IMR-90 (cell line): ENCODE measurements at regions not wholly inside any gene's neighbourhood (a gene's known extent, or its start where the extent isn't known, plus 50 kb on each side); places are given as distances from the start of the nearest gene placed in this dataset.

Experiments
- ATAC-seq: fragments of 200-7000 bp; cut with Tn5 transposase; 2 replicates; pipeline ENCODE4 v1.9.1; 2020; ENCODE audit warnings: low read depth, mild to moderate bottlenecking, moderate library complexity
- BruUV-seq: library from RNA; stranded (reverse); fragments of 400-500 nt; replicated peaks from 2 replicates; lab custom pipeline; 2021; lab: Mats Ljungman, UMichigan
- CTCF ChIA-PET: fragments of 300-600 bp; formaldehyde crosslinking; extraction: SDS; loops from one replicate; lab custom pipeline; 2021; ENCODE audit warnings: antibody characterized with exemption; lab: Yijun Ruan, JAX
- POLR2A ChIA-PET: fragments of 300-600 bp; sonication (Branson Sonifier 250); formaldehyde crosslinking; loops from one replicate; lab custom pipeline; 2022; ENCODE audit warnings: antibody characterized with exemption; ENCODE audit not compliant: unreplicated experiment; lab: Charles Lee
- DNase-seq: peaks from one replicate; pipeline ENCODE4 v3.0.0; 2013
- H2AFZ ChIP-seq: replicated peaks from 2 replicates; pipeline ENCODE3; 2013; ENCODE audit warnings: low read length, mild to moderate bottlenecking; ENCODE audit not compliant: poor library complexity
- H2AK5ac ChIP-seq: 2 replicates; pipeline ENCODE4 v1.6.1; 2013; ENCODE audit warnings: low read depth, low read length, inconsistent platforms
- H2AK9ac ChIP-seq: replicated peaks from 2 replicates; pipeline ENCODE3; 2013; ENCODE audit warnings: mild to moderate bottlenecking, low read depth, low read length, moderate library complexity; ENCODE audit not compliant: poor library complexity
- H2BK120ac ChIP-seq: 2 replicates; pipeline ENCODE4 v1.6.1; 2013; ENCODE audit warnings: low read depth, low read length, inconsistent platforms
- H2BK15ac ChIP-seq: 3 replicates; pipeline ENCODE4 v1.6.1; 2013; ENCODE audit warnings: low read depth, low read length, inconsistent platforms
- H2BK20ac ChIP-seq: 2 replicates; pipeline ENCODE4 v1.6.1; 2013; ENCODE audit warnings: low read depth, mild to moderate bottlenecking, inconsistent platforms, low read length, moderate library complexity
- H2BK5ac ChIP-seq: 2 replicates; pipeline ENCODE4 v1.6.1; 2013; ENCODE audit warnings: mild to moderate bottlenecking, low read depth, low read length, inconsistent platforms; ENCODE audit not compliant: poor library complexity, severe bottlenecking
- H3K14ac ChIP-seq: replicated peaks from 2 replicates; pipeline ENCODE4 v1.6.1; 2013; ENCODE audit warnings: low read depth, low read length, inconsistent platforms
- H3K18ac ChIP-seq: 2 replicates; pipeline ENCODE4 v1.6.1; 2013; ENCODE audit warnings: low read depth, low read length, control low read depth
- H3K23ac ChIP-seq: 2 replicates; pipeline ENCODE4 v1.6.1; 2013; ENCODE audit warnings: low read depth, low read length, inconsistent platforms
- H3K27ac ChIP-seq: 2 replicates; pipeline ENCODE4 v1.5.1; 2013; ENCODE audit warnings: mild to moderate bottlenecking, control low read depth, low read length; ENCODE audit not compliant: insufficient read depth
- H3K27me3 ChIP-seq: 2 replicates; pipeline ENCODE4 v1.6.1; 2013; ENCODE audit warnings: low read length; ENCODE audit not compliant: control insufficient read depth, insufficient read depth
- H3K36me3 ChIP-seq: 2 replicates; pipeline ENCODE4 v1.6.1; 2013; ENCODE audit warnings: low read length, mixed read lengths; ENCODE audit not compliant: control insufficient read depth, insufficient read depth
- H3K4ac ChIP-seq: 2 replicates; pipeline ENCODE4 v1.6.1; 2013; ENCODE audit warnings: low read depth, low read length, inconsistent platforms
- H3K4me1 ChIP-seq: 2 replicates; pipeline ENCODE4 v1.6.1; 2013; ENCODE audit warnings: low read length, mixed read lengths; ENCODE audit not compliant: control insufficient read depth, insufficient read depth
- H3K4me2 ChIP-seq: 2 replicates; pipeline ENCODE4 v1.6.1; 2013; ENCODE audit warnings: low read depth, mild to moderate bottlenecking, control low read depth, low read length, moderate library complexity
- H3K4me3 ChIP-seq: 2 replicates; pipeline ENCODE4 v1.5.1; 2013; ENCODE audit warnings: low read depth, mild to moderate bottlenecking, control low read depth, low read length, moderate library complexity; ENCODE audit not compliant: insufficient read depth
- H3K56ac ChIP-seq: 2 replicates; pipeline ENCODE4 v1.6.1; 2013; ENCODE audit warnings: low read length, inconsistent platforms; ENCODE audit not compliant: insufficient read depth; ENCODE audit errors: extremely low read depth
- H3K79me1 ChIP-seq, 2 experiments: 2 replicates each; pipeline ENCODE4 v1.6.1; 2013; ENCODE audit warnings: low read length in 2 of 2, inconsistent platforms in 1 of 2, low read depth in 1 of 2
- H3K9ac ChIP-seq: 2 replicates; pipeline ENCODE4 v1.6.1; 2013; ENCODE audit warnings: low read depth, low read length, control low read depth
- H3K9me1 ChIP-seq: 2 replicates; pipeline ENCODE4 v1.6.1; 2013; ENCODE audit warnings: low read length, inconsistent platforms; ENCODE audit not compliant: insufficient read depth
- H3K9me3 ChIP-seq: 2 replicates; pipeline ENCODE4 v1.6.1; 2013; ENCODE audit warnings: low read length; ENCODE audit not compliant: control insufficient read depth, insufficient read depth
- H4K20me1 ChIP-seq: 2 replicates; pipeline ENCODE4 v1.6.1; 2013; ENCODE audit warnings: low read length, inconsistent platforms; ENCODE audit not compliant: insufficient read depth
- H4K5ac ChIP-seq: 2 replicates; pipeline ENCODE4 v1.6.1; 2013; ENCODE audit warnings: mild to moderate bottlenecking, low read depth, low read length, control low read depth
- H4K8ac ChIP-seq, 2 experiments: 2 replicates each; pipeline ENCODE4 v1.6.1; 2013; ENCODE audit warnings: low read depth in 2 of 2, low read length in 2 of 2, control low read depth in 1 of 2, inconsistent platforms in 1 of 2
- H4K91ac ChIP-seq: 2 replicates; pipeline ENCODE4 v1.6.1; 2013; ENCODE audit warnings: low read depth, low read length, inconsistent platforms; ENCODE audit not compliant: insufficient read depth
- BHLHE40 ChIP-seq: fragments of 150-350 bp; IDR thresholded peaks from 2 replicates; pipeline ENCODE4 v1.6.1; 2016; ENCODE audit warnings: mild to moderate bottlenecking, low read depth, low read length
- CEBPB ChIP-seq: IDR thresholded peaks from 2 replicates; pipeline ENCODE4 v1.6.1; 2012; ENCODE audit warnings: low read depth, low read length, improper control_type of control experiment
- ELK1 ChIP-seq: fragments of 150-350 bp; IDR thresholded peaks from 2 replicates; pipeline ENCODE4 v1.6.1; 2016; ENCODE audit warnings: low read depth, mild to moderate bottlenecking, low read length, moderate library complexity, borderline replicate concordance
- FOS ChIP-seq: fragments of 150-350 bp; IDR thresholded peaks from 2 replicates; pipeline ENCODE4 v1.6.1; 2016; ENCODE audit warnings: low read depth, low read length
- MAFK ChIP-seq: IDR thresholded peaks from 2 replicates; pipeline ENCODE4 v1.6.1; 2012; ENCODE audit warnings: low read depth, low read length, improper control_type of control experiment
- MAZ ChIP-seq: IDR thresholded peaks from 2 replicates; pipeline ENCODE4 v1.6.1; 2012; ENCODE audit warnings: low read depth, mild to moderate bottlenecking, low read length, improper control_type of control experiment, moderate library complexity, borderline replicate concordance
- MXI1 ChIP-seq: IDR thresholded peaks from 2 replicates; pipeline ENCODE4 v1.6.1; 2012; ENCODE audit warnings: low read depth, mild to moderate bottlenecking, low read length, moderate library complexity, borderline replicate concordance
- NFE2L2 ChIP-seq: fragments of 150-350 bp; IDR thresholded peaks from 2 replicates; pipeline ENCODE4 v1.6.1; 2016; ENCODE audit warnings: low read depth, mild to moderate bottlenecking, low read length
- POLR2A ChIP-seq: IDR thresholded peaks from 2 replicates; pipeline ENCODE4 v1.6.1; 2012; ENCODE audit warnings: mild to moderate bottlenecking, low read depth, low read length
- RAD21 ChIP-seq: IDR thresholded peaks from 2 replicates; pipeline ENCODE4 v1.6.1; 2012; ENCODE audit warnings: low read length, improper control_type of control experiment
- RCOR1 ChIP-seq: IDR thresholded peaks from 2 replicates; pipeline ENCODE4 v1.6.1; 2012; ENCODE audit warnings: mild to moderate bottlenecking, low read length, improper control_type of control experiment; ENCODE audit not compliant: insufficient replicate concordance
- RFX5 ChIP-seq: IDR thresholded peaks from 2 replicates; pipeline ENCODE4 v1.8.0; 2012; ENCODE audit warnings: low read depth, mild to moderate bottlenecking, low read length, moderate library complexity
- SMC3 ChIP-seq: fragments of 150-350 bp; IDR thresholded peaks from 2 replicates; pipeline ENCODE4 v1.6.1; 2016; ENCODE audit warnings: low read depth, mild to moderate bottlenecking, antibody characterized with exemption, low read length, moderate library complexity
- WGBS, 2 experiments: methylation state at CpG; one replicate each; pipeline versions ENCODE4 v1.1.5 to v1.1.7; 2013; ENCODE audit warnings: missing lambda C conversion rate in 2 of 2; ENCODE audit not compliant: insufficient read length in 1 of 2; ENCODE audit errors: extremely low coverage in 2 of 2; 5-methylcytosine and 5-hydroxymethylcytosine counted together
- dilution Hi-C: fragments of 300-500 bp; cut with HindIII; formaldehyde crosslinking; loops from one replicate; pipeline ENCODE4 v1.14.3; 2018; ENCODE audit warnings: low sequenced_read_pairs; ENCODE audit not compliant: unreplicated experiment
- in situ Hi-C: fragments of 300-500 bp; cut with MboI; formaldehyde crosslinking; loops from 3 replicates; pipeline ENCODE4 v1.14.3; 2019; ENCODE audit warnings: low sequenced_read_pairs, inconsistent platforms, mixed read lengths
- intact Hi-C: fragments of 100-400 bp; cut with micrococcal nuclease; formaldehyde crosslinking; loops from 2 replicates; pipeline ENCODE4 v1.10.0; 2022
- TF ChIP-seq, protein P1 (sequence below): conservative IDR thresholded peaks from 2 replicates; pipeline ENCODE4 v1.5.1; 2012; ENCODE audit warnings: mild to moderate bottlenecking, low read depth, low read length, improper control_type of control experiment

DNA sequence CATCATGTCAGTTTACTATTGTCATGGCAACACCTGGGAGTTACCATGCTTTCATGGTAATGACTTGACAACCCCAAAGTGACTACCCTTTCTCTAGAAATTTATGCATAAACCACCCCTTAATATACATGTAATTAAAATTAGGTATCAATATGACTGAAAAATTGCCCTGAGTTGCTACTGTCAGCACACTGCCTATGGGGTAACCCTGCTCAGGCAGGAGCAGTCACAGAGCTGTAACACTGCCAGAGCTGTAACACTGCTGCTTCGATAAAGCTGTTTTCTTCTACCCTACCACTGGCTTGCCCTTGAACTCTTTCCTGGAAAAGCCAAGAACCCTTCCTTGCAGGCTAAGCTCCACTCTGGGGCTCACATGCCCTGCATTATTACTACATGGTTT is 95.5 kb upstream of the SYT4 start:
- H2BK5ac ChIP-seq, result no peak overlapping the region
- CTCF ChIA-PET, result no interaction called here
- no peak overlapping the region for H3K9ac ChIP-seq
- in situ Hi-C loops (no loop called here), intact Hi-C loops (no loop called here), dilution Hi-C loops (no loop called here)
- no peaks in the 10 kb centered on the region for H3K79me1 ChIP-seq
- ATAC-seq (no peak), DNase-seq (no peak)
- H2AFZ ChIP-seq, result no peak overlapping the region
- H3K36me3 ChIP-seq, result no peaks in the 10 kb centered on the region
- no peak overlapping the region for H3K27ac ChIP-seq
- no peaks in the 10 kb centered on the region for H4K20me1 ChIP-seq
- H2BK120ac ChIP-seq, result no peak overlapping the region
- TF ChIP-seq RFX5 (no peak), MAZ (no peak), NFE2L2 (no peak), RAD21 (no peak), POLR2A (no peak), FOS (no peak), MAFK (no peak), SMC3 (no peak), CEBPB (no peak), MXI1 (no peak), RCOR1 (no peak), ELK1 (no peak), BHLHE40 (no peak)
- TF ChIP-seq, protein P1, sequence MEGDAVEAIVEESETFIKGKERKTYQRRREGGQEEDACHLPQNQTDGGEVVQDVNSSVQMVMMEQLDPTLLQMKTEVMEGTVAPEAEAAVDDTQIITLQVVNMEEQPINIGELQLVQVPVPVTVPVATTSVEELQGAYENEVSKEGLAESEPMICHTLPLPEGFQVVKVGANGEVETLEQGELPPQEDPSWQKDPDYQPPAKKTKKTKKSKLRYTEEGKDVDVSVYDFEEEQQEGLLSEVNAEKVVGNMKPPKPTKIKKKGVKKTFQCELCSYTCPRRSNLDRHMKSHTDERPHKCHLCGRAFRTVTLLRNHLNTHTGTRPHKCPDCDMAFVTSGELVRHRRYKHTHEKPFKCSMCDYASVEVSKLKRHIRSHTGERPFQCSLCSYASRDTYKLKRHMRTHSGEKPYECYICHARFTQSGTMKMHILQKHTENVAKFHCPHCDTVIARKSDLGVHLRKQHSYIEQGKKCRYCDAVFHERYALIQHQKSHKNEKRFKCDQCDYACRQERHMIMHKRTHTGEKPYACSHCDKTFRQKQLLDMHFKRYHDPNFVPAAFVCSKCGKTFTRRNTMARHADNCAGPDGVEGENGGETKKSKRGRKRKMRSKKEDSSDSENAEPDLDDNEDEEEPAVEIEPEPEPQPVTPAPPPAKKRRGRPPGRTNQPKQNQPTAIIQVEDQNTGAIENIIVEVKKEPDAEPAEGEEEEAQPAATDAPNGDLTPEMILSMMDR, result no peak
- POLR2A ChIA-PET, result no interaction called here
- no peak overlapping the region for H3K4me3 ChIP-seq
- WGBS, 2 experiments, result no CpG with 5 or more reads among the region's 1 CpG
- no peak overlapping the region for H4K91ac ChIP-seq
- H3K4me1 ChIP-seq, result no peaks in the 10 kb centered on the region
- H3K4me2 ChIP-seq, result no peak overlapping the region
- peaks cover 5% of the 10 kb centered on the region; the same call in 1 of the 2 replicates for H3K9me3 ChIP-seq
- no peaks in the 10 kb centered on the region for H3K27me3 ChIP-seq
- H2AK5ac ChIP-seq, result no peak overlapping the region
- BruUV-seq, result no TSS peak
- no peak overlapping the region for H3K56ac ChIP-seq
- H3K14ac ChIP-seq, result no peak overlapping the region
- no peak overlapping the region for H2AK9ac ChIP-seq
- H2BK20ac ChIP-seq, result no peak overlapping the region
- H3K23ac ChIP-seq, result no peak overlapping the region
- H4K8ac ChIP-seq, result no peak overlapping the region
- no peak overlapping the region for H3K4ac ChIP-seq
- no peaks in the 10 kb centered on the region for H3K9me1 ChIP-seq
- no peak overlapping the region for H4K5ac ChIP-seq
- no peak overlapping the region for H2BK15ac ChIP-seq
- H3K18ac ChIP-seq, result no peak overlapping the region
